ENCODE measurements at regions not wholly inside any gene's neighbourhood (a gene's known extent, or its start where the extent isn't known, plus 50 kb on each side); places are given as distances from the start of the nearest gene placed in this dataset.

GRCh38 chr17:77410470-77410869, 269.7 kb downstream of the SEC14L1 start:
- Histone ChIP-seq H3K27ac (replicated peaks; ENCODE audit: low read length) (no peak overlapping the region), H3K4me2 (ENCODE audit: insufficient read depth, low read length, poor library complexity, severe bottlenecking) (no peak overlapping the region), H3K9ac (ENCODE audit: low read depth, low read length, poor library complexity) (no peak overlapping the region), H2BK120ac (ENCODE audit: low read depth, low read length) (no peak overlapping the region), H3K79me1 (ENCODE audit: low read depth, low read length) (peaks cover 28% of the 10 kb centered on the region), H3K14ac (ENCODE audit: low read length) (no peak overlapping the region), H4K8ac (ENCODE audit: low read depth, low read length) (no peak overlapping the region), H2BK5ac (ENCODE audit: low read length) (no peak overlapping the region), H3K18ac (ENCODE audit: low read length) (no peak overlapping the region), H3K4me3 (ENCODE audit: low read length in 2 of 2) (no peak overlapping the region), H3K4ac (ENCODE audit: low read length) (no peak overlapping the region), H3K36me3 (replicated peaks in 1 of 2; ENCODE audit: control insufficient read depth in 2 of 2, insufficient read depth in 2 of 2, low read length in 2 of 2) (peaks cover 7 to 14% of the 10 kb centered on the region in 2 donors), H2BK15ac (ENCODE audit: low read length) (no peak overlapping the region), H3K9me3 (replicated peaks in 1 of 2; ENCODE audit: control insufficient read depth in 2 of 2, insufficient read depth in 1 of 2, low read depth in 1 of 2, low read length in 2 of 2) (peaks cover 0 to 5% of the 10 kb centered on the region in 2 donors), H3K27me3 (ENCODE audit: control insufficient read depth in 3 of 3, insufficient read depth in 3 of 3, low read depth in 1 of 3, low read length in 3 of 3) (no peaks in the 10 kb centered on the region), H2AK5ac (ENCODE audit: low read depth, low read length) (no peak overlapping the region), H4K91ac (ENCODE audit: low read depth, low read length, poor library complexity) (no peak overlapping the region), H2AFZ (ENCODE audit: low read length) (no peak overlapping the region), H3K23ac (ENCODE audit: low read depth, low read length, poor library complexity) (no peak overlapping the region), H3K4me1 (ENCODE audit: control insufficient read depth in 2 of 2, insufficient read depth in 1 of 2, low read depth in 1 of 2, low read length in 2 of 2) (peaks cover 0 to 25% of the 10 kb centered on the region in 2 donors), H2BK12ac (ENCODE audit: low read length) (no peak overlapping the region)
- DNase-seq (ENCODE audit: low spot score): no peak
- no CpG with 5 or more reads among the region's 13 CpGs for WGBS, 2 donors (ENCODE audit: extremely low coverage in 2 of 2, insufficient read length in 2 of 2, insufficient replicate concordance in 1 of 2)

- H3K27me3 ChIP-seq (ENCODE audit: control insufficient read depth in 3 of 3, insufficient read depth in 3 of 3, low read depth in 1 of 3, low read length in 3 of 3): no peaks in the 10 kb centered on the region
- no peak overlapping the region for H2BK15ac ChIP-seq (ENCODE audit: low read length)
- DNase-seq (ENCODE audit: low spot score): no peak
- no peak overlapping the region for H3K14ac ChIP-seq (ENCODE audit: low read length)
- H4K8ac ChIP-seq (ENCODE audit: low read depth, low read length): no peak overlapping the region
- H3K9me3 ChIP-seq (replicated peaks in 1 of 2; ENCODE audit: control insufficient read depth in 2 of 2, insufficient read depth in 1 of 2, low read depth in 1 of 2, low read length in 2 of 2): peaks cover 0 to 5% of the 10 kb centered on the region in 2 donors
- no peak overlapping the region for H3K18ac ChIP-seq (ENCODE audit: low read length)
- H3K23ac ChIP-seq (ENCODE audit: low read depth, low read length, poor library complexity): no peak overlapping the region
- no peak overlapping the region for H2AK5ac ChIP-seq (ENCODE audit: low read depth, low read length)
- no peak overlapping the region for H2BK120ac ChIP-seq (ENCODE audit: low read depth, low read length)
- no peak overlapping the region for H2BK5ac ChIP-seq (ENCODE audit: low read length)
- WGBS, 2 donors (ENCODE audit: extremely low coverage in 2 of 2, insufficient read length in 2 of 2, insufficient replicate concordance in 1 of 2): no CpG with 5 or more reads among the region's 15 CpGs
- H3K27ac ChIP-seq (replicated peaks; ENCODE audit: low read length): no peak overlapping the region
- H3K4me3 ChIP-seq (ENCODE audit: low read length in 2 of 2): no peak overlapping the region
- H3K4ac ChIP-seq (ENCODE audit: low read length): no peak overlapping the region
- peaks cover 15 to 17% of the 10 kb centered on the region in 2 donors for H3K4me1 ChIP-seq (ENCODE audit: control insufficient read depth in 2 of 2, insufficient read depth in 1 of 2, low read depth in 1 of 2, low read length in 2 of 2)
- H4K91ac ChIP-seq (ENCODE audit: low read depth, low read length, poor library complexity): no peak overlapping the region
- H2AFZ ChIP-seq (ENCODE audit: low read length): no peak overlapping the region
- peaks cover 5 to 27% of the 10 kb centered on the region in 2 donors for H3K36me3 ChIP-seq (replicated peaks in 1 of 2; ENCODE audit: control insufficient read depth in 2 of 2, insufficient read depth in 2 of 2, low read length in 2 of 2)
- H2BK12ac ChIP-seq (ENCODE audit: low read length): no peak overlapping the region
- H3K4me2 ChIP-seq (ENCODE audit: insufficient read depth, low read length, poor library complexity, severe bottlenecking): no peak overlapping the region
- H3K79me1 ChIP-seq (ENCODE audit: low read depth, low read length): peaks cover 18% of the 10 kb centered on the region
- no peak overlapping the region for H3K9ac ChIP-seq (ENCODE audit: low read depth, low read length, poor library complexity)
These were observed 274.1 kb downstream of the SEC14L1 start for GRCh38 chr17:77414811-77415400.

GRCh38 chr17:77416105-77416713, 275.4 kb downstream of the SEC14L1 start:
- H2AK5ac ChIP-seq (ENCODE audit: low read depth, low read length): no peak overlapping the region
- H3K4me2 ChIP-seq (ENCODE audit: insufficient read depth, low read length, poor library complexity, severe bottlenecking): no peak overlapping the region
- H3K27ac ChIP-seq (replicated peaks; ENCODE audit: low read length): no peak overlapping the region
- DNase-seq (ENCODE audit: low spot score): no peak
- H3K4me1 ChIP-seq (ENCODE audit: control insufficient read depth in 2 of 2, insufficient read depth in 1 of 2, low read depth in 1 of 2, low read length in 2 of 2): peaks cover 27% of the 10 kb centered on the region in 2 donors
- H3K14ac ChIP-seq (ENCODE audit: low read length): no peak overlapping the region
- H3K9ac ChIP-seq (ENCODE audit: low read depth, low read length, poor library complexity): no peak overlapping the region
- H4K91ac ChIP-seq (ENCODE audit: low read depth, low read length, poor library complexity): no peak overlapping the region
- no peak overlapping the region for H3K18ac ChIP-seq (ENCODE audit: low read length)
- no peak overlapping the region for H3K23ac ChIP-seq (ENCODE audit: low read depth, low read length, poor library complexity)
- WGBS, 2 donors (ENCODE audit: extremely low coverage in 2 of 2, insufficient read length in 2 of 2, insufficient replicate concordance in 1 of 2): no CpG with 5 or more reads among the region's 17 CpGs
- H4K8ac ChIP-seq (ENCODE audit: low read depth, low read length): no peak overlapping the region
- no peak overlapping the region for H2BK15ac ChIP-seq (ENCODE audit: low read length)
- peaks cover 5 to 18% of the 10 kb centered on the region in 2 donors for H3K36me3 ChIP-seq (replicated peaks in 1 of 2; ENCODE audit: control insufficient read depth in 2 of 2, insufficient read depth in 2 of 2, low read length in 2 of 2)
- H3K9me3 ChIP-seq (replicated peaks in 1 of 2; ENCODE audit: control insufficient read depth in 2 of 2, insufficient read depth in 1 of 2, low read depth in 1 of 2, low read length in 2 of 2): peaks cover 0 to 5% of the 10 kb centered on the region in 2 donors
- no peaks in the 10 kb centered on the region for H3K27me3 ChIP-seq (ENCODE audit: control insufficient read depth in 3 of 3, insufficient read depth in 3 of 3, low read depth in 1 of 3, low read length in 3 of 3)
- no peak overlapping the region for H2BK5ac ChIP-seq (ENCODE audit: low read length)
- peaks cover 14% of the 10 kb centered on the region for H3K79me1 ChIP-seq (ENCODE audit: low read depth, low read length)
- no peak overlapping the region for H3K4me3 ChIP-seq (ENCODE audit: low read length in 2 of 2)
- no peak overlapping the region for H2AFZ ChIP-seq (ENCODE audit: low read length)
- no peak overlapping the region for H3K4ac ChIP-seq (ENCODE audit: low read length)
- H2BK12ac ChIP-seq (ENCODE audit: low read length): no peak overlapping the region
- no peak overlapping the region for H2BK120ac ChIP-seq (ENCODE audit: low read depth, low read length)

GRCh38 chr17:77417575-77417974, 276.8 kb downstream of the SEC14L1 start:
- Histone ChIP-seq H3K9ac (ENCODE audit: low read depth, low read length, poor library complexity) (no peak overlapping the region), H3K9me3 (replicated peaks in 1 of 2; ENCODE audit: control insufficient read depth in 2 of 2, insufficient read depth in 1 of 2, low read depth in 1 of 2, low read length in 2 of 2) (peaks cover 0 to 3% of the 10 kb centered on the region in 2 donors), H4K8ac (ENCODE audit: low read depth, low read length) (no peak overlapping the region), H3K4ac (ENCODE audit: low read length) (no peak overlapping the region), H3K23ac (ENCODE audit: low read depth, low read length, poor library complexity) (no peak overlapping the region), H3K27ac (replicated peaks; ENCODE audit: low read length) (no peak overlapping the region), H4K91ac (ENCODE audit: low read depth, low read length, poor library complexity) (no peak overlapping the region), H3K18ac (ENCODE audit: low read length) (no peak overlapping the region), H3K27me3 (ENCODE audit: control insufficient read depth in 3 of 3, insufficient read depth in 3 of 3, low read depth in 1 of 3, low read length in 3 of 3) (no peaks in the 10 kb centered on the region), H3K14ac (ENCODE audit: low read length) (no peak overlapping the region), H2AFZ (ENCODE audit: low read length) (no peak overlapping the region), H2BK15ac (ENCODE audit: low read length) (no peak overlapping the region), H3K4me3 (ENCODE audit: low read length in 2 of 2) (no peak overlapping the region), H3K79me1 (ENCODE audit: low read depth, low read length) (peaks cover 19% of the 10 kb centered on the region), H2AK5ac (ENCODE audit: low read depth, low read length) (peak overlapping the region; percentile 30), H3K4me1 (ENCODE audit: control insufficient read depth in 2 of 2, insufficient read depth in 1 of 2, low read depth in 1 of 2, low read length in 2 of 2) (peaks cover 31 to 37% of the 10 kb centered on the region in 2 donors), H2BK12ac (ENCODE audit: low read length) (no peak overlapping the region), H2BK120ac (ENCODE audit: low read depth, low read length) (no peak overlapping the region), H3K36me3 (replicated peaks in 1 of 2; ENCODE audit: control insufficient read depth in 2 of 2, insufficient read depth in 2 of 2, low read length in 2 of 2) (peaks cover 2 to 18% of the 10 kb centered on the region in 2 donors), H2BK5ac (ENCODE audit: low read length) (no peak overlapping the region), H3K4me2 (ENCODE audit: insufficient read depth, low read length, poor library complexity, severe bottlenecking) (no peak overlapping the region)
- no CpG with 5 or more reads among the region's 12 CpGs for WGBS, 2 donors (ENCODE audit: extremely low coverage in 2 of 2, insufficient read length in 2 of 2, insufficient replicate concordance in 1 of 2)
- DNase-seq (ENCODE audit: low spot score): no peak
